ENCODE measurements at regions not wholly inside any gene's neighbourhood (a gene's known extent, or its start where the extent isn't known, plus 50 kb on each side); places are given as distances from the start of the nearest gene placed in this dataset.
"Not testable (repeated sequence)": the region's sequence is repeated elsewhere in the genome, so short reads cannot be mapped to it uniquely, and the experiment has no call there.

- not testable (repeated sequence) for DNase-seq (ENCODE audit: low read depth); H3K4me3 ChIP-seq (ENCODE audit: control insufficient read depth, low read depth, low read length)
Observed at GRCh38 chr2:87425191-87425590, 322.7 kb upstream of the PLGLB2 start.

DNA sequence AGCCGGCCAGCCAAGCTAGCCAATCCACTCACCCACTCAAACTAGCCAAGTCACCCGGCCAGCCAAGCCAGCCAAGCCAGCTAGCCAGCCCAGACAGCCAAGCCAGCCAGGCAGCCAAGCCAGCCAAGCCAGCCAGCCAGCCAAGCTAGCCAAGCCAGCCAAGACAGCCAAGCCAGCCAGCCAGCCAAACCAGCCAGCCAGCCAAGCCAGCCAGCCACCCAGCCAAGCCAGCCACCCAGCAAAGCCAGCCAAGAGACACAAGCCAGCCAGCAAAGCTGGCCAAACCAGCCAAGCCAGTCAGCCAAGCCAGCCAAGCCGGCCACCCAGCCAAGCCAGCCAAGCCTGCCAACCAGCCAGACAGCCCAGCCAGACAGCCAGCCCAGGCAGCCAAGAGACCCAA lies 322.2 kb upstream of the PLGLB2 start:
- H3K4me3 ChIP-seq (ENCODE audit: control insufficient read depth, low read depth, low read length); DNase-seq (ENCODE audit: low read depth): not testable (repeated sequence)

- not testable (repeated sequence) for H3K4me3 ChIP-seq (ENCODE audit: control insufficient read depth, low read depth, low read length); DNase-seq (ENCODE audit: low read depth)
Observed at GRCh38 chr2:87428452-87429130, 319.3 kb upstream of the PLGLB2 start.

- not testable (repeated sequence) for DNase-seq (ENCODE audit: low read depth); H3K4me3 ChIP-seq (ENCODE audit: control insufficient read depth, low read depth, low read length)
Observed at GRCh38 chr2:87429206-87429930, 318.5 kb upstream of the PLGLB2 start.

- H3K4me3 ChIP-seq (ENCODE audit: control insufficient read depth, low read depth, low read length); DNase-seq (ENCODE audit: low read depth): not testable (repeated sequence)
Observed at GRCh38 chr2:87429931-87430275, 318.0 kb upstream of the PLGLB2 start.

- H3K4me3 ChIP-seq (ENCODE audit: control insufficient read depth, low read depth, low read length); DNase-seq (ENCODE audit: low read depth): not testable (repeated sequence)
Observed at GRCh38 chr2:87431051-87431450, 316.8 kb upstream of the PLGLB2 start.

DNA sequence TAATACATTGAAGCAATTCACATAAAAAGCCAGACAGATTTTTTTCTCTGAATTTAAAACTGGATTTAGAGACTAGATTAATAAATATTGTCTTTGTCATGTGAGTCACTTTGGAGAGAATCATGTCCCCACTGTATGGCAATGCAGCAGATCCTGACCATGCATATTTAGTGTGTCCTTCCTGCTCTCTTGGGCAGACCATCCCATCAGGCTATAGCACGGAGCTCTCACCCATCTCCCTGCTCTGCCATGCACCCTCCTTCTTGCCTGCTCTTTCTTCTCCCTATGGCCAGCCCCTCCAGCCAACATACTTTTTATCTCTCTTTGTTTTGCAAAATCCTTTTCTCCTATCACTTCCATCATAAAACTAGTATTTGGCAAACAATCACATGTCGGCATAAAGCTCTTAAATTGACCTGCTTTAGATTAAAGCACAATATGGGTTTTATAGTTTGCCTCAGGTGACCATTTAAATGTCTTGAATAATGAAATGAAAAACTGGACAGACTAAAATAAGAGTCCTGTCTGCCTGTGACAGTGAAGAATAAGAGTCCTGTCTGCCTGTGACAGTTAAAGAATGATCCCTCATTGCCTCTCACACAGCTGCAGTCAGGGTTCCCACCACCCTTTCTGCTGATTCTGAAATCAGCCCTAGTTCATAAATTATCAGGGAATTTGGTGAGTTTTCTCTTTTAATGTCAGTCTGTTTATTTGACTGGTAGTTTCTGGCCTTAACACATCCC lies 315.0 kb upstream of the PLGLB2 start:
- H3K4me3 ChIP-seq (ENCODE audit: control insufficient read depth, low read depth, low read length); DNase-seq (ENCODE audit: low read depth): not testable (repeated sequence)

GRCh38 chr2:87436007-87436406 lies 311.9 kb upstream of the PLGLB2 start:
- DNase-seq (ENCODE audit: low read depth); H3K4me3 ChIP-seq (ENCODE audit: control insufficient read depth, low read depth, low read length): not testable (repeated sequence)

- DNase-seq (ENCODE audit: low read depth), result not testable (repeated sequence)
Observed at GRCh38 chr2:87437701-87438260, 310.1 kb upstream of the PLGLB2 start.

DNA sequence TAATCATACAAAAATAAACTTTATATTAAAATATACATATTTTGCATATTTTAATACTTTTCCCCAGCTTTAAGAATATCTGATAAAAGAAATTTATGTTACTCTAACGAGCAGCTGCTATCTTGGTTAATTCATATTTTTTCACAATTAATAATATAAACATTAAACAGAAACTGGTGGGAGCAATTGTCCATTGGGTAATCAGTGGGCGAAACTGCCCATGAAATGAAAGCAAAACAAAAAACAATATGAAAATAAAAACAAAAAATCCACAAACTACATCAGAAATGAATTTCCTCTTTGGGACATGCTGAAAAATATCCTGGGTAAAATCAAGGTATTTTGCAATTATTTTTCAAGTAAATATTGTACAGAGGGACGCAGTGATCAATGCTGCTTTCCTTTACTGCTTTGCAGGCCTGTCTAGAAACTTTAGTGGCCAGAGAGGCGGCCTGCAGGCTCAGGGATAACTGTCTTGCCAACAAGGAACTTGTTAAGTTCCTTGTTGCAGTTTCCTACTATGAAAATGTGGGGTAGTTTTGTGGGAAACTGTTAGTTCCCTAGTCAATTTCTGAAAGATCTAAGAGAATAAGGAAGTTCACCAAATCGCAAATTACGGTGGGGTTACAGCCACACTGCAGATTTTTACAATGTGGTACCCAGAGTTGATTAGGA lies 309.0 kb upstream of the PLGLB2 start:
- not testable (repeated sequence) for DNase-seq (ENCODE audit: low read depth); H3K4me3 ChIP-seq (ENCODE audit: control insufficient read depth, low read depth, low read length)

More at GRCh38 chr2:87437701-87438260, 310.1 kb upstream of the PLGLB2 start:
- H3K4me3 ChIP-seq (ENCODE audit: control insufficient read depth, low read depth, low read length), result not testable (repeated sequence)

DNA sequence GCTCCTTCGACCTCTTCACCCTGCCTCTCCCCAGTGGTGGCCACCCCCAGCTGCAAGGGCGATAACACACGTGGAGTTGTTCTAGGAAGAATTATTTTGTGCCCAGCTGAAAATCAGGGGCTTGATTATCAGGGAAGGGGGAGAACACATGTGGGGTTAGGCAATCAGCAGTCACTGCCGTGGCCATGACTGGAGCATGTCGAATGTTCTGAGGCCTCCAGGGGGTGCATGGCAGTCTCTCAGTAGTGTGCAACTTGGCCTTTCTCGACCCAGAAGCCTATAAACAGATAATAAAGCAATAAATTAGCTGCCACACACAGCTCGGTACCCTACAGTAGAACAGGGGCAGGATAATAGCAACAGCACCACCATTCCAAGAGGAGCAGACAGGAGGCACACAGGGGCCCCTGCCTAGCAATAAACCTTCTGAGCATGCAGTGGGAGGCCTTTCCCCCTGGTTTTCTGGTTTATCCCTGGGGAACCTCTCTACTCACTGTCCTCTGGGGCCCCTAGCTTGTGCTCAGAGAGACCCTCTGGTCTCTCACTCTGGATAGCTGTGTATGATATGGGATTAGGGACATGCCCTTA lies 308.2 kb upstream of the PLGLB2 start:
- not testable (repeated sequence) for H3K4me3 ChIP-seq (ENCODE audit: control insufficient read depth, low read depth, low read length); DNase-seq (ENCODE audit: low read depth)

GRCh38 chr2:87440650-87441049 lies 307.2 kb upstream of the PLGLB2 start:
- not testable (repeated sequence) for DNase-seq (ENCODE audit: low read depth); H3K4me3 ChIP-seq (ENCODE audit: control insufficient read depth, low read depth, low read length)

- DNase-seq (ENCODE audit: low read depth); H3K4me3 ChIP-seq (ENCODE audit: control insufficient read depth, low read depth, low read length): not testable (repeated sequence)
Observed at GRCh38 chr2:87441375-87441774, 306.5 kb upstream of the PLGLB2 start.

- DNase-seq (ENCODE audit: low read depth), result not testable (repeated sequence)
Observed at GRCh38 chr2:87442983-87443577, 304.8 kb upstream of the PLGLB2 start.

GRCh38 chr2:87444951-87445350 lies 302.9 kb upstream of the PLGLB2 start:
- H3K4me3 ChIP-seq (ENCODE audit: control insufficient read depth, low read depth, low read length), result not testable (repeated sequence)

More at GRCh38 chr2:87442983-87443577, 304.8 kb upstream of the PLGLB2 start:
- H3K4me3 ChIP-seq (ENCODE audit: control insufficient read depth, low read depth, low read length), result not testable (repeated sequence)

DNA sequence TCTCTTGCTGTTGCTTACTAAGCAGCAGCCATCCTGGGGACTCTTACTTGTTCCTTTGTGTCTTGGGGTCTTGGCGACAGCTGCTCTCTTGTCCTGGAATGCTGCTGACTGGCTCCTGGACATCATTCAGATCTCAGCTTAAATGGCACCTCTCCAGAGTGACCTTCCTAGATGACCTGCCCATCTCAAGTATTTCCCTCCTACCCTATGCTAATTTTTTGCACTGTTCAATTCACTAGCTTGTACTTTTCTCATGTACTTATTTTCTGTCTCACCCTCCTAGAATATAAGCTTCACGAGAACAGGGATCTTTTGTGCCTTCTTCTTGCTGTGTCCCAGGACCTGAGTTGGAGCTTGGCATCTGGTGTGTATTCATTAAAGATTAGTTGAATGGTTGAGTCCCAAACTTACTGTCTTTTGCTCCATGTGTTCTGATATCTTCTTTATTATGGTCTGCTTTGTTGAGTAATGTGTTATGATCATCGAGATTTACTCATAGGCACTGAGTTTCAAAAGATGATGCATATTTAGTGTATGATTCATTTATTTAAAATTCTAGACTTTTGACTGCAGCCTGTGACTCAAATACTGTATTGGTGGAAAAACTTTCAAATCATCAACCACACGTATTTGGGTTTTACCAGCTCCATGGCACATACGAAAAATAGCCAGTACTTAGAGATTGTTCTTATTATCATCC lies 302.1 kb upstream of the PLGLB2 start:
- not testable (repeated sequence) for DNase-seq (ENCODE audit: low read depth)

More at GRCh38 chr2:87444951-87445350, 302.9 kb upstream of the PLGLB2 start:
- DNase-seq (ENCODE audit: low read depth), result not testable (repeated sequence)

DNA sequence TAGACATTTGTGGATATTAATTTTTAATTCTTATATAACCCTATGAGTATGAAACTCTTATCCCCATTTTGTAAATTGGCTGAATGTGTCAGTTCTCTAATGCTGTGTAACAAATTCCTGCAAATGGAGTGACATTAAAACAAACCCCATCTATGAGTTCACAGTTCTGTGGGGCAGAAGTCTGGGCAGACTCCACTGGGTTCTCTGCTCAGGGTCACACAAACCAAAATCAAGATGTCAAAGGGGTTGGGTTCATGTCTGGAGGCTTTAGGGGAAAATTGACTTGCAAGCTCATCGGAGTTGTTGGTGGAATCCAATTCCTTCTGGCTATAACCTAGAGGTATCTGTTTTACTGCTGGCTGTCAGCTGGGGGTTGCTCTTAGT lies 301.6 kb upstream of the PLGLB2 start:
- H3K4me3 ChIP-seq (ENCODE audit: control insufficient read depth, low read depth, low read length); DNase-seq (ENCODE audit: low read depth): not testable (repeated sequence)

More for the DNA sequence above, 302.1 kb upstream of the PLGLB2 start:
- not testable (repeated sequence) for H3K4me3 ChIP-seq (ENCODE audit: control insufficient read depth, low read depth, low read length)
